ENCODE measurements at regions not wholly inside any gene's neighbourhood (a gene's known extent, or its start where the extent isn't known, plus 50 kb on each side); places are given as distances from the start of the nearest gene placed in this dataset.

GRCh38 chr6:48996461-48997119 is 466.5 kb downstream of the MMUT start:
- no peak for TF ChIP-seq POLR2A (IDR thresholded peaks at IDR 0.05)
- TF ChIP-seq, protein P1, sequence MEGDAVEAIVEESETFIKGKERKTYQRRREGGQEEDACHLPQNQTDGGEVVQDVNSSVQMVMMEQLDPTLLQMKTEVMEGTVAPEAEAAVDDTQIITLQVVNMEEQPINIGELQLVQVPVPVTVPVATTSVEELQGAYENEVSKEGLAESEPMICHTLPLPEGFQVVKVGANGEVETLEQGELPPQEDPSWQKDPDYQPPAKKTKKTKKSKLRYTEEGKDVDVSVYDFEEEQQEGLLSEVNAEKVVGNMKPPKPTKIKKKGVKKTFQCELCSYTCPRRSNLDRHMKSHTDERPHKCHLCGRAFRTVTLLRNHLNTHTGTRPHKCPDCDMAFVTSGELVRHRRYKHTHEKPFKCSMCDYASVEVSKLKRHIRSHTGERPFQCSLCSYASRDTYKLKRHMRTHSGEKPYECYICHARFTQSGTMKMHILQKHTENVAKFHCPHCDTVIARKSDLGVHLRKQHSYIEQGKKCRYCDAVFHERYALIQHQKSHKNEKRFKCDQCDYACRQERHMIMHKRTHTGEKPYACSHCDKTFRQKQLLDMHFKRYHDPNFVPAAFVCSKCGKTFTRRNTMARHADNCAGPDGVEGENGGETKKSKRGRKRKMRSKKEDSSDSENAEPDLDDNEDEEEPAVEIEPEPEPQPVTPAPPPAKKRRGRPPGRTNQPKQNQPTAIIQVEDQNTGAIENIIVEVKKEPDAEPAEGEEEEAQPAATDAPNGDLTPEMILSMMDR (IDR thresholded peaks at IDR 0.05): no peak
